DND-41 (cell line): ENCODE measurements at regions not wholly inside any gene's neighbourhood (a gene's known extent, or its start where the extent isn't known, plus 50 kb on each side); places are given as distances from the start of the nearest gene placed in this dataset.

Experiments
- ATAC-seq: fragments of 200-7000 bp; cut with Tn5 transposase; 3 replicates; pipeline ENCODE4 v1.9.1; 2021; ENCODE audit warnings: low read depth; ENCODE audit not compliant: insufficient read depth
- DNase-seq: peaks from one replicate; pipeline ENCODE4 v3.0.0-alpha.2; 2020
- H2AFZ ChIP-seq: 2 replicates; pipeline ENCODE4 v1.6.0; 2012; ENCODE audit warnings: low read depth, low read length
- H3K27ac ChIP-seq: 2 replicates; pipeline ENCODE4 v1.5.1; 2012; ENCODE audit warnings: low read length, inconsistent platforms
- H3K27me3 ChIP-seq: fragments of 200-600 bp; sonication (generic); 2 replicates; pipeline ENCODE4 v1.6.0; 2012; ENCODE audit warnings: low read length, mild to moderate bottlenecking, inconsistent platforms; ENCODE audit not compliant: insufficient read depth, poor library complexity
- H3K36me3 ChIP-seq: 2 replicates; pipeline ENCODE4 v1.5.1; 2012; ENCODE audit warnings: low read length, inconsistent platforms; ENCODE audit not compliant: insufficient read depth
- H3K4me1 ChIP-seq: 2 replicates; pipeline ENCODE4 v1.5.1; 2012; ENCODE audit warnings: mild to moderate bottlenecking, low read length; ENCODE audit not compliant: insufficient read depth
- H3K4me2 ChIP-seq: 2 replicates; pipeline ENCODE4 v1.6.0; 2012; ENCODE audit warnings: mild to moderate bottlenecking, moderate library complexity, low read length, inconsistent platforms; ENCODE audit not compliant: insufficient read depth
- H3K4me3 ChIP-seq, 2 experiments: fragments of 200-600 bp in 1 of 2; shearing (Covaris generic) in 1 of 2; 2 replicates each; pipeline ENCODE4 v1.5.1; 2012 to 2016; ENCODE audit warnings: inconsistent platforms in 2 of 2, low read length in 2 of 2, mild to moderate bottlenecking in 2 of 2, low read depth in 1 of 2, moderate library complexity in 1 of 2
- H3K79me2 ChIP-seq: 2 replicates; pipeline ENCODE4 v1.6.0; 2012; ENCODE audit warnings: low read length, inconsistent platforms; ENCODE audit not compliant: insufficient read depth
- H3K9ac ChIP-seq: 2 replicates; pipeline ENCODE4 v1.6.0; 2012; ENCODE audit warnings: low read depth, mild to moderate bottlenecking, inconsistent platforms, low read length, moderate library complexity
- H3K9me3 ChIP-seq: 2 replicates; pipeline ENCODE4 v1.5.1; 2012; ENCODE audit warnings: low read length, moderate library complexity, mild to moderate bottlenecking, inconsistent platforms; ENCODE audit not compliant: insufficient read depth, severe bottlenecking
- H4K20me1 ChIP-seq: 2 replicates; pipeline ENCODE4 v1.6.0; 2012; ENCODE audit warnings: low read length; ENCODE audit not compliant: insufficient read depth
- EZH2 ChIP-seq: IDR thresholded peaks from 3 replicates; pipeline ENCODE4 v1.6.1; 2012; ENCODE audit warnings: borderline replicate concordance, low read depth, mild to moderate bottlenecking, moderate library complexity, low read length, inconsistent platforms; ENCODE audit not compliant: severe bottlenecking
- TF ChIP-seq, protein P1 (sequence below): IDR thresholded peaks from 2 replicates; pipeline ENCODE4 v1.5.1; 2012; ENCODE audit warnings: borderline replicate concordance, low read length, moderate library complexity, mild to moderate bottlenecking; ENCODE audit not compliant: poor library complexity, severe bottlenecking; ENCODE audit errors: extremely low read depth

DNA sequence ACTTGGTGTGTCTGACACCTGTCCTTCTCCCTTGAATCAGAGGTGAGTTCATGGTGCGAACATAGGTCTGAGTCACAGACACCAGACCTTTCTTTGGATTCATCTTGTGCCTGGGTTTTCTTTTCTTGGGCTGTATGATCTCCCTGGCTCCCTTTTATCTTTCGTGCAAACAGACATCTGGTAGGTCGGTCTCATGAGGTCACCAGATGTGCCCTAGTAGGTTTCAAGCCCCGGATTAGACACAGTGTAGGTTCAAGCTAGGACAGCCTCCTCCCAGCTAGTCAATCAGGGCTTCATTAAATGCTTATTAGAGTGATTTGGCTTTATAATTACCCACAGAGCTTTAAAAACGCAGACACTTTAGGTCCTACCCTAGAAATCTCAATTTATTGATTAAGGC, 106.0 kb upstream of the MYO10 start:
- ATAC-seq, result no peak
- H3K36me3 ChIP-seq, result no peaks in the 10 kb centered on the region

DNA sequence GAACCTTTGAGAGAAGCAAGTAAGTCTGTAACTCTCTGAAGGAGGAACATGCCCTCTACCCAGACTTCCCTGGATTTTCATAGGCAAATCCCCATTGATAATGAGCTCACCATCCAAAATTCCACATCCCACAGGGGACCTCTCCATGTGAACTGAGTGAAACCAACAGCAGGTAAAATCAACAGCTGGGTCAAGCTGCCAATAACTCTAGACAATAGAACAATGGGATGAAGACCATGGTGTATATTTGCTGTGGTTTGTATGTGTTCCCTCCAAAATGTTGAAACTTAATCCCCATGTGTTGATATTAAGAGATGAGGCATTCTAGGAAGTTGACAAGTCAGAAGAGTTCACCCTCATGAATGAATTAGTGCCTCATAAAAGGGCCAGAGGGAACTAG, 110.2 kb upstream of the MYO10 start:
- TF ChIP-seq EZH2, result no peak
- TF ChIP-seq, protein P1, sequence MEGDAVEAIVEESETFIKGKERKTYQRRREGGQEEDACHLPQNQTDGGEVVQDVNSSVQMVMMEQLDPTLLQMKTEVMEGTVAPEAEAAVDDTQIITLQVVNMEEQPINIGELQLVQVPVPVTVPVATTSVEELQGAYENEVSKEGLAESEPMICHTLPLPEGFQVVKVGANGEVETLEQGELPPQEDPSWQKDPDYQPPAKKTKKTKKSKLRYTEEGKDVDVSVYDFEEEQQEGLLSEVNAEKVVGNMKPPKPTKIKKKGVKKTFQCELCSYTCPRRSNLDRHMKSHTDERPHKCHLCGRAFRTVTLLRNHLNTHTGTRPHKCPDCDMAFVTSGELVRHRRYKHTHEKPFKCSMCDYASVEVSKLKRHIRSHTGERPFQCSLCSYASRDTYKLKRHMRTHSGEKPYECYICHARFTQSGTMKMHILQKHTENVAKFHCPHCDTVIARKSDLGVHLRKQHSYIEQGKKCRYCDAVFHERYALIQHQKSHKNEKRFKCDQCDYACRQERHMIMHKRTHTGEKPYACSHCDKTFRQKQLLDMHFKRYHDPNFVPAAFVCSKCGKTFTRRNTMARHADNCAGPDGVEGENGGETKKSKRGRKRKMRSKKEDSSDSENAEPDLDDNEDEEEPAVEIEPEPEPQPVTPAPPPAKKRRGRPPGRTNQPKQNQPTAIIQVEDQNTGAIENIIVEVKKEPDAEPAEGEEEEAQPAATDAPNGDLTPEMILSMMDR, result no peak
- H3K4me3 ChIP-seq, result no peak overlapping the region
- H2AFZ ChIP-seq, result no peak overlapping the region
- H3K27me3 ChIP-seq, result no peaks in the 10 kb centered on the region
- H3K27ac ChIP-seq, result no peak overlapping the region
- H4K20me1 ChIP-seq, result no peaks in the 10 kb centered on the region
- H3K9me3 ChIP-seq, result no peaks in the 10 kb centered on the region
- no peaks in the 10 kb centered on the region for H3K36me3 ChIP-seq
- ATAC-seq (no peak), DNase-seq (no peak)
- no peak overlapping the region for H3K9ac ChIP-seq
- no peaks in the 10 kb centered on the region for H3K4me1 ChIP-seq
- H3K4me2 ChIP-seq, result no peak overlapping the region
- no peaks in the 10 kb centered on the region for H3K79me2 ChIP-seq

More for the DNA sequence above, 106.0 kb upstream of the MYO10 start:
- Histone ChIP-seq H3K79me2 (no peaks in the 10 kb centered on the region), H3K9me3 (no peaks in the 10 kb centered on the region), H3K27me3 (no peaks in the 10 kb centered on the region), H4K20me1 (no peaks in the 10 kb centered on the region), H3K4me2 (no peak overlapping the region), H3K4me3 (no peak overlapping the region), H2AFZ (no peak overlapping the region), H3K27ac (no peak overlapping the region), H3K4me1 (no peaks in the 10 kb centered on the region), H3K9ac (no peak overlapping the region)
- no peak for DNase-seq
- TF ChIP-seq EZH2, result no peak
- TF ChIP-seq, protein P1, result no peak

DNA sequence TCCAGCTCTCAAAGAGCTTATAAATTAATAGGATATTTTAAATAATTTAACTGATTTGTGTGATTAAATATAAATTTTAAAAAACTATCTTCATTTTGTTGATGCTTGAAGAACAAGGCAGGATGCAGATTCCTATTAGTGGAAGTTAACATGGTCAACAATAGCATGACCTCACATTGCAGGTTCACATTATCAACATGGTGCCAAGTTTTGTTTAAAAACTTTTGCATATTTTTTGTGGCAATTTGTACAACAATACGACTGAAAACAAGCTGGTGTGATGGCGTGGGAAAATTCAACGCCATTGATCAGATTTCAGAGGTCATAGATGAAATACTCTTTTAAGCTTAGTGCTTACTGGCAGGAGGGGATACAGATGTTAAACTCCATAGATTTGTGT, 114.1 kb upstream of the MYO10 start:
- no peak overlapping the region for H3K9ac ChIP-seq
- H4K20me1 ChIP-seq, result no peaks in the 10 kb centered on the region
- H3K27ac ChIP-seq, result no peak overlapping the region
- H3K4me3 ChIP-seq, result no peak overlapping the region
- H2AFZ ChIP-seq, result no peak overlapping the region
- no peaks in the 10 kb centered on the region for H3K36me3 ChIP-seq
- no peaks in the 10 kb centered on the region for H3K9me3 ChIP-seq
- no peak overlapping the region for H3K4me2 ChIP-seq
- no peaks in the 10 kb centered on the region for H3K27me3 ChIP-seq
- no peak for ATAC-seq
- no peak for DNase-seq
- TF ChIP-seq, protein P1, result no peak
- TF ChIP-seq EZH2, result no peak
- H3K4me1 ChIP-seq, result no peaks in the 10 kb centered on the region
- no peaks in the 10 kb centered on the region for H3K79me2 ChIP-seq

DNA sequence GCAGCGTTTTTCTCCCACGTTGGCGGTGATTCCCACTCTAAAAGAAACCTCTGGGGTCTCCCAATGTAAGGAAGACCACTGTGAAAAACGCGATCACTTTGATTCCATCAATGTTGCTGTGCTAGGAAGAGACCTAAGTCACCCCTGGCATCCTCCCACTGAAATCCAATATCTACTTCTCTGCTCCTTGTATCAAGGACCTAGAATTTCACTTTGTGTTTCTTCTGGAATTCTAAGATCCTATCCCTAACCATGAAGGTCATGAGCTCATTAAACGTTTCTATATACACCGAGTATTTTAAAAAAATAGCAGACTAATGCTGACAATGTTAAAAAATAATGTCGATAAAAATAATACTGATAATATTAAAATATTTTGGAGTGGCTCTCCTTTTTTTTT, 118.8 kb upstream of the MYO10 start:
- Histone ChIP-seq H4K20me1 (no peaks in the 10 kb centered on the region), H3K9ac (no peak overlapping the region), H2AFZ (no peak overlapping the region), H3K4me1 (no peaks in the 10 kb centered on the region), H3K36me3 (no peaks in the 10 kb centered on the region), H3K4me3 (no peak overlapping the region), H3K9me3 (no peaks in the 10 kb centered on the region), H3K27me3 (no peaks in the 10 kb centered on the region), H3K79me2 (no peaks in the 10 kb centered on the region), H3K27ac (no peak overlapping the region), H3K4me2 (no peak overlapping the region)
- ATAC-seq (no peak), DNase-seq (no peak)
- TF ChIP-seq EZH2, result no peak
- TF ChIP-seq, protein P1, result no peak
